ENCODE measurements at regions not wholly inside any gene's neighbourhood (a gene's known extent, or its start where the extent isn't known, plus 50 kb on each side); places are given as distances from the start of the nearest gene placed in this dataset.
"Not testable (repeated sequence)": the region's sequence is repeated elsewhere in the genome, so short reads cannot be mapped to it uniquely, and the experiment has no call there.

DNA sequence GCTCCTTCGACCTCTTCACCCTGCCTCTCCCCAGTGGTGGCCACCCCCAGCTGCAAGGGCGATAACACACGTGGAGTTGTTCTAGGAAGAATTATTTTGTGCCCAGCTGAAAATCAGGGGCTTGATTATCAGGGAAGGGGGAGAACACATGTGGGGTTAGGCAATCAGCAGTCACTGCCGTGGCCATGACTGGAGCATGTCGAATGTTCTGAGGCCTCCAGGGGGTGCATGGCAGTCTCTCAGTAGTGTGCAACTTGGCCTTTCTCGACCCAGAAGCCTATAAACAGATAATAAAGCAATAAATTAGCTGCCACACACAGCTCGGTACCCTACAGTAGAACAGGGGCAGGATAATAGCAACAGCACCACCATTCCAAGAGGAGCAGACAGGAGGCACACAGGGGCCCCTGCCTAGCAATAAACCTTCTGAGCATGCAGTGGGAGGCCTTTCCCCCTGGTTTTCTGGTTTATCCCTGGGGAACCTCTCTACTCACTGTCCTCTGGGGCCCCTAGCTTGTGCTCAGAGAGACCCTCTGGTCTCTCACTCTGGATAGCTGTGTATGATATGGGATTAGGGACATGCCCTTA is 308.2 kb upstream of the PLGLB2 start:
- not testable (repeated sequence) for DNase-seq

DNA sequence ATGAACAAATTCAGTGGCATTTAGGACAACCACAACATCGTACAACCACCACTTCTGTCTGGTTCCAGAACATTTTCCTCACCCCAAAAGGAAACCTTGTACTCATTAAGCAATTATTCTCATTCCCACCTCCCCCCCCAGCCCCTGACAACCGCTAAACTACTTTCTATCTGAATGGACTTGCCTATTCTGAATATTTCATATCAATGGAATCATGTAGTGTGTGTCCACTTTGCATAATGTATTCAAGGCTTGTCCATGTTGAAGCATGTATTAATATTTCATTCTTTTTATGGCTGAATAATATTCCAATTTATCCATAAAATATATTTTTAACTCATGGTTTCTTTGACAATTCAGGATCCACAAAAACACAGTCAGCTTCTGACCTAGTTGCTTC is 307.2 kb upstream of the PLGLB2 start:
- DNase-seq, result not testable (repeated sequence)

DNA sequence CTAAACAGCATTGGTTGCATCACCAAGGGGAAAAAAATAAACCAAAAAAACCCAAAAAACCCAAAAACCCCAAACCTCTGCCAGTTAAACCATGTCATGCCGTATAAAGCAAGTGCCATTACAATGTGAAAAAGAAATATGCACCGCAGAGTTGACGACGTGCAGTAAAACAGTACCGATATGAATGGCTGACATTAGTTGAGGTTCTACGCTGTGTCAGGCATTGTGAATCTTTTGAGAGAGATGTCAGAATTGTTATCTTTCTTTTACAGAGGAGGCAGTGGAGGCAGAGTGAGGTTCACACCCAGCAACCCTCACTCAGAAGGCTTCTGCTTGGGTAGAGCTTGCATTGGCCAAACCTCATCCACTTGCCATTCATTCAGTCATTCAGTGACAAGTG is 306.5 kb upstream of the PLGLB2 start:
- DNase-seq, result not testable (repeated sequence)

DNA sequence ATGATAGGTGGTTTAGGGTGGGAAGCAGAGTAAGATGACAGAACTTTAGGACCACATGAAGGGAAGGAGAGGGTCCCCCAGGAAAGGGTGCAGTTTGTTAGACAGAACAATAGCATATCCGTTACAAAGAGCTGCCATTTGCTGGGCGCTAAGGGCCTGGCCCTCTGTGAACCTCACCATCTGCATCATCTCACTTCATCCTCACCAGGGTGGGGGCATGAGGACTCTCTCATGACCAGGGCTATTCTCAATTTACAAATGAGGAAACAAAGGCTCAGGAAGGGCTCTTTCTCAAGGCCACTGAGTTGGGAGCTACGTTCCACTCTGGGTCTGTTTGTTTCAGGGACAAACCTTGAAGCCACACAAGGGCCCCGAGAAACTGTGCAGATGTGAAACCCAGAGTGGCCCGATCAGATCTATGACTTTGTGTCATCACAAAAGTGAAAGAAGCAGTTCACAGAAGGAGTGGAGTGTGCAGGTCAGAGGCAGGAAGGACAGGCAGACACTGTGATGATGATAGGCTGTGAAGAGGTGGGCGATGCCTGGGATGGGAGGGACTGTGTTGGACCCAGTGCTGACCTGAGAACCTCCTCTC is 304.8 kb upstream of the PLGLB2 start:
- DNase-seq, result peak; percentile 64

- not testable (repeated sequence) for DNase-seq
These were observed 302.9 kb upstream of the PLGLB2 start for GRCh38 chr2:87444951-87445350.

GRCh38 chr2:87445613-87446312 is 302.1 kb upstream of the PLGLB2 start:
- not testable (repeated sequence) for DNase-seq

- DNase-seq, result not testable (repeated sequence)
These were observed 301.6 kb upstream of the PLGLB2 start for GRCh38 chr2:87446313-87446696.

GRCh38 chr2:87449462-87449980 is 298.4 kb upstream of the PLGLB2 start:
- not testable (repeated sequence) for DNase-seq

DNA sequence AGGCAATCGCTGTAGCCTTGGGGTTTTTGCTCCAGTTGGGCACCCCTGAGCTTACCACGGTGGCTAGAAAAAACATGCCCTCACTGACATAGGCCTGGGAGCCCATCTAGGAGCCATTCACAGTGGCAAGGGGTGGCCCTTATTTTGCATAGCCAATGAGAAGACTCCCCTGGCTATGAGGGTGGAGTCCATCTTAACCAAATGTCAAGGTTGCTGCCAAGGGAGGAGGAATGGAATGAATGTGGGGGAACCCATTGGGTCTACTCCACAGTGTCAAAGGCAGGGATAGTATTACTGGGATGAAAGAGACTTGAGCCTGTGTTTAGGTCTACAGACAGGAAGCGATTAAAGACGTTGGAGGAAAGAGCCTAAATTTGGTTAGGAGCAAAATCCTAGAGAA is 295.7 kb upstream of the PLGLB2 start:
- not testable (repeated sequence) for DNase-seq

- DNase-seq, result not testable (repeated sequence)
These were observed 295.0 kb upstream of the PLGLB2 start for GRCh38 chr2:87452861-87453260.

- not testable (repeated sequence) for DNase-seq
These were observed 293.9 kb upstream of the PLGLB2 start for GRCh38 chr2:87453965-87454364.

- DNase-seq, result not testable (repeated sequence)
These were observed 293.5 kb upstream of the PLGLB2 start for GRCh38 chr2:87454421-87454820.

- DNase-seq, result not testable (repeated sequence)
These were observed 292.6 kb upstream of the PLGLB2 start for GRCh38 chr2:87455209-87455853.

DNA sequence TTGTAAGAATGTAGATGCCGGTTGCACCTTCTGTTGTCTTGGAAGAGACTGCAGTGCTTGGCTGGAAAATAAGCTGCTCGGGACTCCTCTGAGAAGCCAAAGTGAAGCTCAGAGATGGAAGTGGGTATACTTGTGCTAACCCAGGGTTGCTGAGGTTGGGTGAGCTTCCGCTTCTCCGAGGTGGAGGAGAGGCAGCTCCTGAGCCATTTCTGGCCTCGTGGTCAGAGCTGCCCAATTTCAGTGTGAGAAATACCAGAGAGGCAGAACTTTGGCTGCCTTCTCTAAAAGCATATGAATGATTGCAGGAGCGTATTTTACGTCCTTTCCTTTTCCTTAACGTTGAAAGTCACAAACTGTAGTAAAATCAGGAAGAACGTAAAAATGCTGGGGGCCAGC is 292.0 kb upstream of the PLGLB2 start:
- peak; percentile 44 for DNase-seq

DNA sequence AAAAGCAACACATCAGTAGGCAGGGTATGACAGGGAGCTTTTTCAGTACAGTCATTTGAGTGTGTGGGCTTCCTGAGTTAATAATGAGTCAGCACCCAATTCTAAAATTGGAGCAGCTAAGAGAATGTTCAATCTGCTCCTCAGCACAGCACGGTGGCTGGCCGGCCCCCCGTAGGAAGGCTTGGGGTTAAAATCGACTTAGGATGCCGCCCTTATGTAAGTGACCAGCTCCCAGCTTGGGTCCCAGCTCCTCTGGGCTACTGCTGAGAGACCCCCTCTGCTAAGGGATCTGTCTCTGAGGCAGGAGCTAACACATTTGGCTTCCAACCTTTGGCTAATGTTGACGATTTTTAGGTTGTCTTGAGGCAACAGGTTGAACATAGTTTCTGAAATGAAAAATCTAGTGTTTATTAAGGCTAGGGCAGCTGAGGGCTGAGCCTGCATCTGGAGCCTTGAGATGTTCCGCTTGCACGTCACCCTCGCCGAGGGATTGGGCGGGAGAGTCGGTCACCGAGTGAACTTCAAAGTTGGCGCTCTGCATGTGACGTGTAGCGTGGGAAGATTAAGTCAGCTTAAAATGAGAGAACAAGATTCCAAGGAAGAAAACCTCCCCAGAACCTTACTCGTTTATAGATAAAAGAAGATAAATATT is 291.3 kb upstream of the PLGLB2 start:
- peak; percentile 65 for DNase-seq

- not testable (repeated sequence) for DNase-seq
These were observed 290.8 kb upstream of the PLGLB2 start for GRCh38 chr2:87457129-87457499.

GRCh38 chr2:87458938-87459337 is 288.9 kb upstream of the PLGLB2 start:
- not testable (repeated sequence) for DNase-seq

DNA sequence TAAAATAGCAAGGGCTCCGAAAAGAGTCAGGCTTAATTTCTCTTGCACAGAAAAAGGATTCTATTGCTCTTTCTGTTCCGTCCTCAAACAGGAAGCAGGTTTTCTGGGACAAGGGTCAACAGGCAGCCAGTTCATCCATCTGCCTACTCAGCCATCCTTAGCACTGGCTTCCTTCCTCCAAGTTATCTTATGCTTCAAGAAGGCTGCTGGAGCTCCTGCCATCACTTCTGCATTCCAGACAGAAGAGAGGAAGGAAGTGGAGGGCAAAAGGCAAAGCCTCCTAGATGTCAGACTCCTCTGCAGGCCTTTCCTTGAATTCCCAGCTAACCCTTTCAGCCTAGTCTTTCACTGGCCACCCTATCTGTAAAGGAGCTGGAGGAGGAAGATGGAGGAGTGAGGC is 287.8 kb upstream of the PLGLB2 start:
- DNase-seq, result not testable (repeated sequence)

DNA sequence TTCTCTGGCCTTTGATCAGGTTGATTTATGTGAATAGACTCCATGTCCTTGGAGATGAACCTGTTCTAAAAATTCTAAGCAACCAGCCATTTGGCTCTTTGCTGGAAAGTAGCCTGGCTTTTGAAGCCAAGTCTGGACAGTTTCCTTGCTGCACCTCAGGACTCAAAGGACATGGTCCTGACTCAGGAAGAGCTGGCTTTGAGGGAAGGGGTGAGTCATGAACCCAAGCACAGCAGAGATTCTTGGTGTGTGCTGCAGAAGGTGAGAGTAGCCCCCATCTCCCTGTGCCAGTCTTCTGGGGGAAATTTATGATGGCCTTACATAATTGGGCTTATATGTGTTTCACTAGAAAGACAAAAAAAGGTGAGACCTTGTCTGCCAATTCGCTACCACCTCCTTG is 287.2 kb upstream of the PLGLB2 start:
- DNase-seq, result not testable (repeated sequence)

- not testable (repeated sequence) for DNase-seq
These were observed 286.2 kb upstream of the PLGLB2 start for GRCh38 chr2:87461671-87462070.

- not testable (repeated sequence) for DNase-seq
These were observed 283.7 kb upstream of the PLGLB2 start for GRCh38 chr2:87464219-87464618.

GRCh38 chr2:87465730-87466129 is 282.2 kb upstream of the PLGLB2 start:
- not testable (repeated sequence) for DNase-seq

DNA sequence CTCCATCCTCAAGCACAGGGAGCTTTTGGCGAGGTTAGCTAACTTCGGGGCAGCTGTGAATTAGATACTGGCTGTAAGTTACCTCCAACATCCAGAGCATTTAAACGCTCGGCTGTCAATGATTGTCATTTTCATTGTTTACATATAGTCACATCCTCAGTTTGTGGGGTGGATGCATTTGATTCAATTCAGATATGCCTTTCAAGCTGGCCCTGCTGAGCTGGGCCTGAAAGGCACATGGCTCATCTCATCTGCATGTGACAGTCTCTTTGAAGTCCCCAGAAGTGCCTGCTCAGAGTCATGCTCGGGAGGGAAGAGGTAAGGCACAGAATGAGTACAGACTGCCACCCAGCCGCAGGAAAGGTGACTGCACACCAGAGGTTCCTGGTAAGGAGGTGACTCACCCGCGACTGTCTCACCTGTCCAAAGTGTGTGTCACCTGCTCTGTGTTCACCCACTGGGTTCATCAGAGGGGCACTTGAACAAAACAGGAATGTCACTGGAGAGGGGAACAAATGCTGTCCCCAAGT is 281.2 kb upstream of the PLGLB2 start:
- DNase-seq, result peak; percentile 86
